Peyer's patch (tissue), 4 donors: ENCODE measurements at regions not wholly inside any gene's neighbourhood (a gene's known extent, or its start where the extent isn't known, plus 50 kb on each side); places are given as distances from the start of the nearest gene placed in this dataset.

Source experiments
- CTCF ChIP-seq, 6 experiments: fragments of 450-650 bp in 4 of 6; fragments of 200-600 bp in 2 of 6; sonication (generic) in 1 of 6; IDR thresholded peaks; one replicate each; pipeline ENCODE4 v1.5.1; 2017 to 2019; ENCODE audit warnings: antibody characterized with exemption in 6 of 6, mild to moderate bottlenecking in 3 of 6, moderate library complexity in 1 of 6
- POLR2A ChIP-seq, 2 donors: fragments of 450-650 bp; IDR thresholded peaks; one replicate each; pipeline ENCODE4 v1.5.1; 2017; ENCODE audit warnings: antibody characterized with exemption in 2 of 2, mild to moderate bottlenecking in 2 of 2, moderate library complexity in 2 of 2

- no peak for TF ChIP-seq CTCF (IDR thresholded peaks at IDR 0.05)
- TF ChIP-seq POLR2A (IDR thresholded peaks at IDR 0.05): no peak
These were observed 146.7 kb downstream of the YTHDC2 start for GRCh38 chr5:113660206-113660605.
